ENCODE measurements at regions not wholly inside any gene's neighbourhood (a gene's known extent, or its start where the extent isn't known, plus 50 kb on each side); places are given as distances from the start of the nearest gene placed in this dataset.

GRCh38 chr5:67488885-67489284 is 292.3 kb upstream of the CD180 start:
- no peak for DNase-seq

GRCh38 chr5:67487862-67488261 is 291.3 kb upstream of the CD180 start:
- DNase-seq, result no peak

GRCh38 chr5:67483453-67484030 is 286.9 kb upstream of the CD180 start:
- DNase-seq, result no peak

- no peak for DNase-seq
These were observed 284.8 kb upstream of the CD180 start for GRCh38 chr5:67481362-67481761.

- DNase-seq, result no peak
These were observed 281.7 kb upstream of the CD180 start for GRCh38 chr5:67478337-67478736.

GRCh38 chr5:67476995-67477394 is 280.4 kb upstream of the CD180 start:
- no peak for DNase-seq

- DNase-seq, result no peak
These were observed 279.9 kb upstream of the CD180 start for GRCh38 chr5:67476531-67476930.

GRCh38 chr5:67475489-67475888 is 278.9 kb upstream of the CD180 start:
- DNase-seq, result no peak

GRCh38 chr5:67474597-67475238 is 278.1 kb upstream of the CD180 start:
- DNase-seq, result no peak

- DNase-seq, result peak; percentile 10
These were observed 270.5 kb upstream of the CD180 start for GRCh38 chr5:67467110-67467509.

- DNase-seq, result no peak
These were observed 269.1 kb upstream of the CD180 start for GRCh38 chr5:67465537-67466207.

- DNase-seq, result no peak
These were observed 265.5 kb upstream of the CD180 start for GRCh38 chr5:67462147-67462546.

- DNase-seq, result no peak
These were observed 262.7 kb upstream of the CD180 start for GRCh38 chr5:67459253-67459652.

- no peak for DNase-seq
These were observed 259.4 kb upstream of the CD180 start for GRCh38 chr5:67455970-67456369.

GRCh38 chr5:67454957-67455561 is 258.5 kb upstream of the CD180 start:
- DNase-seq, result no peak

GRCh38 chr5:67453111-67453905 is 256.7 kb upstream of the CD180 start:
- DNase-seq, result no peak

GRCh38 chr5:67451640-67452279 is 255.2 kb upstream of the CD180 start:
- DNase-seq, result no peak

GRCh38 chr5:67447732-67448131 is 251.1 kb upstream of the CD180 start:
- DNase-seq, result no peak

GRCh38 chr5:67437905-67438845 is 241.6 kb upstream of the CD180 start:
- no peak for DNase-seq

- no peak for DNase-seq
These were observed 238.4 kb upstream of the CD180 start for GRCh38 chr5:67435032-67435431.

GRCh38 chr5:67434466-67434865 is 237.9 kb upstream of the CD180 start:
- DNase-seq, result no peak

GRCh38 chr5:67432606-67433005 is 236.0 kb upstream of the CD180 start:
- DNase-seq, result no peak

Measured in DMS153 (cell line).